ENCODE measurements at regions not wholly inside any gene's neighbourhood (a gene's known extent, or its start where the extent isn't known, plus 50 kb on each side); places are given as distances from the start of the nearest gene placed in this dataset.

DNA sequence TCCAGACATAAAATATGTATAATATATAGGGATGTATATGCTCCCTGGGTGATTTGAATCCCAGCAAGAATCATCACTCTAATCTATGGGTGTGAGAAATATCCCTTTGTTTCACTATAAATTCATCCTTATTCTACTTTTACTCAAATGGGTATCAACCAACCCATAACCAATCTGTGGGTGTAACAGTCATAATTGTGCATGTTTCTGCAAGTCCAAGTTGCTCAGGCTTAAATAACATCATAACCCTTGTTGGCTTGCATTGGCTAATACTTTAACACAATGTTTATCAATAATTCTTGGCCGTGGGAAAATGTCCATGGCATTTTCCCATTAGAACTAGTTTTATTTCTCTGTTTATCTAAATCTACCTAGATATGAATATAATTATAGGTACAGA lies 530.5 kb upstream of the TLE4 start:
- Histone ChIP-seq H3K4me1 (no peaks in the 10 kb centered on the region), H3K4me3 (no peak overlapping the region), H3K4me2 (no peak overlapping the region), H3K9me3 (no peaks in the 10 kb centered on the region), H3K27ac (no peak overlapping the region)
- FAIRE-seq = no peak
- no peak for ATAC-seq
- DNase-seq (ENCODE audit: low read depth in 1 of 2, low spot score in 1 of 2) = no peak
- no peak for TF ChIP-seq EHMT2 (IDR thresholded peaks at IDR 0.05; ENCODE audit: low read depth)
- TF ChIP-seq GATA3 (IDR thresholded peaks at IDR 0.05; ENCODE audit: borderline replicate concordance) = no peak
- TF ChIP-seq, protein P1, sequence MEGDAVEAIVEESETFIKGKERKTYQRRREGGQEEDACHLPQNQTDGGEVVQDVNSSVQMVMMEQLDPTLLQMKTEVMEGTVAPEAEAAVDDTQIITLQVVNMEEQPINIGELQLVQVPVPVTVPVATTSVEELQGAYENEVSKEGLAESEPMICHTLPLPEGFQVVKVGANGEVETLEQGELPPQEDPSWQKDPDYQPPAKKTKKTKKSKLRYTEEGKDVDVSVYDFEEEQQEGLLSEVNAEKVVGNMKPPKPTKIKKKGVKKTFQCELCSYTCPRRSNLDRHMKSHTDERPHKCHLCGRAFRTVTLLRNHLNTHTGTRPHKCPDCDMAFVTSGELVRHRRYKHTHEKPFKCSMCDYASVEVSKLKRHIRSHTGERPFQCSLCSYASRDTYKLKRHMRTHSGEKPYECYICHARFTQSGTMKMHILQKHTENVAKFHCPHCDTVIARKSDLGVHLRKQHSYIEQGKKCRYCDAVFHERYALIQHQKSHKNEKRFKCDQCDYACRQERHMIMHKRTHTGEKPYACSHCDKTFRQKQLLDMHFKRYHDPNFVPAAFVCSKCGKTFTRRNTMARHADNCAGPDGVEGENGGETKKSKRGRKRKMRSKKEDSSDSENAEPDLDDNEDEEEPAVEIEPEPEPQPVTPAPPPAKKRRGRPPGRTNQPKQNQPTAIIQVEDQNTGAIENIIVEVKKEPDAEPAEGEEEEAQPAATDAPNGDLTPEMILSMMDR (IDR thresholded peaks at IDR 0.05) = no peak
- no peak for TF ChIP-seq SREBF2 (IDR thresholded peaks at IDR 0.05)
- TF ChIP-seq, protein P2, sequence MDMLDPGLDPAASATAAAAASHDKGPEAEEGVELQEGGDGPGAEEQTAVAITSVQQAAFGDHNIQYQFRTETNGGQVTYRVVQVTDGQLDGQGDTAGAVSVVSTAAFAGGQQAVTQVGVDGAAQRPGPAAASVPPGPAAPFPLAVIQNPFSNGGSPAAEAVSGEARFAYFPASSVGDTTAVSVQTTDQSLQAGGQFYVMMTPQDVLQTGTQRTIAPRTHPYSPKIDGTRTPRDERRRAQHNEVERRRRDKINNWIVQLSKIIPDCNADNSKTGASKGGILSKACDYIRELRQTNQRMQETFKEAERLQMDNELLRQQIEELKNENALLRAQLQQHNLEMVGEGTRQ (IDR thresholded peaks at IDR 0.05) = no peak
- no peak for TF ChIP-seq POLR2A (IDR thresholded peaks at IDR 0.05; ENCODE audit: low read length)
- no peak for TF ChIP-seq MAFK (IDR thresholded peaks at IDR 0.05; ENCODE audit: partially characterized antibody)
- no peak for TF ChIP-seq MYC (IDR thresholded peaks at IDR 0.05; ENCODE audit: borderline replicate concordance, low read length)
- TF ChIP-seq, protein P3, sequence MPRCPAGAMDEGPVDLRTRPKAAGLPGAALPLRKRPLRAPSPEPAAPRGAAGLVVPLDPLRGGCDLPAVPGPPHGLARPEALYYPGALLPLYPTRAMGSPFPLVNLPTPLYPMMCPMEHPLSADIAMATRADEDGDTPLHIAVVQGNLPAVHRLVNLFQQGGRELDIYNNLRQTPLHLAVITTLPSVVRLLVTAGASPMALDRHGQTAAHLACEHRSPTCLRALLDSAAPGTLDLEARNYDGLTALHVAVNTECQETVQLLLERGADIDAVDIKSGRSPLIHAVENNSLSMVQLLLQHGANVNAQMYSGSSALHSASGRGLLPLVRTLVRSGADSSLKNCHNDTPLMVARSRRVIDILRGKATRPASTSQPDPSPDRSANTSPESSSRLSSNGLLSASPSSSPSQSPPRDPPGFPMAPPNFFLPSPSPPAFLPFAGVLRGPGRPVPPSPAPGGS (IDR thresholded peaks at IDR 0.05) = no peak
- TF ChIP-seq EP300 (IDR thresholded peaks at IDR 0.05) = no peak
- TF ChIP-seq EHF (CRISPR knock-in tag; IDR thresholded peaks at IDR 0.05) = no peak
- no peak for TF ChIP-seq HEYL (CRISPR knock-in tag; IDR thresholded peaks at IDR 0.05)
- no peak for TF ChIP-seq ESRRA (IDR thresholded peaks at IDR 0.05; ENCODE audit: borderline replicate concordance, low read length)
- no peak for TF ChIP-seq RFX5 (IDR thresholded peaks at IDR 0.05)
- TF ChIP-seq, protein P4, sequence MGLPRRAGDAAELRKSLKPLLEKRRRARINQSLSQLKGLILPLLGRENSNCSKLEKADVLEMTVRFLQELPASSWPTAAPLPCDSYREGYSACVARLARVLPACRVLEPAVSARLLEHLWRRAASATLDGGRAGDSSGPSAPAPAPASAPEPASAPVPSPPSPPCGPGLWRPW (IDR thresholded peaks at IDR 0.05) = no peak
- WGBS (ENCODE audit: missing lambda C conversion rate) = 56% methylated on average over 1 of the region's 1 CpG
- CTCF ChIA-PET = no interaction called here
- POLR2A ChIA-PET = no interaction called here

DNA sequence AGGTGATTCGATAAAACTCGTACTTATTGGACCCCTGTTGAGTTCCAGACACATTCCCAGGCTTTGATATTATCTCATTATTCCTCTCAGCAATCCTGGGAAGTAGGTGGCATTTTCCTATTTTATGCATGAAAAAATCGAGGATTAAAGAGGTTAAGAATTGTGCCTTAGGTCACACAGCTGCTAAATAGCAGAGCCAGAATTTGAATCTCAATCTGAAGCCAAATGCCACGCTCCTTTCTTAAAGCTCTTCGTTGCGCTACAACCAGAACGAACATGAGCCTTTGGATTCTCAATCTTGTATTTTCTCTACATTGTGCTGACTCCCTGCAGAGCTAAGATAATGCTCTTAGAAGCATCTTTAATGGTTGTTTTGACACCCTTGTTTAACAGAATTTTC lies 527.8 kb upstream of the TLE4 start:
- no peak overlapping the region for H3K4me2 ChIP-seq
- no peak for TF ChIP-seq BHLHE40 (IDR thresholded peaks at IDR 0.05; ENCODE audit: low read depth, low read length)
- no peak for TF ChIP-seq POLR2A (IDR thresholded peaks at IDR 0.05; ENCODE audit: low read length)
- no peak for TF ChIP-seq EHF (CRISPR knock-in tag; IDR thresholded peaks at IDR 0.05)
- TF ChIP-seq CEBPB (IDR thresholded peaks at IDR 0.05) = no peak
- no peak for TF ChIP-seq CHD4 (IDR thresholded peaks at IDR 0.05; ENCODE audit: borderline replicate concordance)
- no peak for TF ChIP-seq RCOR1 (IDR thresholded peaks at IDR 0.05; ENCODE audit: low read depth, low read length)
- no peak for TF ChIP-seq ZNF302 (CRISPR knock-in tag; IDR thresholded peaks at IDR 0.05)
- TF ChIP-seq CHD2 (IDR thresholded peaks at IDR 0.05; ENCODE audit: low read length, partially characterized antibody) = no peak
- TF ChIP-seq, protein P5, sequence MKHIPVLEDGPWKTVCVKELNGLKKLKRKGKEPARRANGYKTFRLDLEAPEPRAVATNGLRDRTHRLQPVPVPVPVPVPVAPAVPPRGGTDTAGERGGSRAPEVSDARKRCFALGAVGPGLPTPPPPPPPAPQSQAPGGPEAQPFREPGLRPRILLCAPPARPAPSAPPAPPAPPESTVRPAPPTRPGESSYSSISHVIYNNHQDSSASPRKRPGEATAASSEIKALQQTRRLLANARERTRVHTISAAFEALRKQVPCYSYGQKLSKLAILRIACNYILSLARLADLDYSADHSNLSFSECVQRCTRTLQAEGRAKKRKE (CRISPR knock-in tag; IDR thresholded peaks at IDR 0.05; ENCODE audit: low read depth) = no peak
- no peak for TF ChIP-seq HEYL (CRISPR knock-in tag; IDR thresholded peaks at IDR 0.05)
- no peak for TF ChIP-seq JUN (IDR thresholded peaks at IDR 0.05)
- no peaks in the 10 kb centered on the region for H3K4me1 ChIP-seq
- ATAC-seq (no peak), FAIRE-seq (no peak), DNase-seq (ENCODE audit: low read depth in 1 of 2, low spot score in 1 of 2) (no peak)
- H3K4me3 ChIP-seq = no peak overlapping the region
- CTCF ChIA-PET = no interaction called here
- H3K27ac ChIP-seq = no peak overlapping the region
- H3K9me3 ChIP-seq = no peaks in the 10 kb centered on the region
- POLR2A ChIA-PET = no interaction called here
- WGBS (ENCODE audit: missing lambda C conversion rate) = 83% methylated on average over 7 of the region's 7 CpGs
